Esophagus squamous epithelium (tissue), 5 donors: ENCODE measurements at regions not wholly inside any gene's neighbourhood (a gene's known extent, or its start where the extent isn't known, plus 50 kb on each side); places are given as distances from the start of the nearest gene placed in this dataset.
"Not testable (repeated sequence)": the region's sequence is repeated elsewhere in the genome, so short reads cannot be mapped to it uniquely, and the experiment has no call there.

Experiments
- DNase-seq: peaks from one replicate; lab custom pipeline; 2025; lab: John Stamatoyannopoulos, UW
- H3K27ac ChIP-seq, 4 donors: fragments of 200-600 bp; sonication (generic); one replicate each; pipeline ENCODE4 v1.5.1; 2016 to 2019; ENCODE audit warnings: mild to moderate bottlenecking in 1 of 4
- H3K27me3 ChIP-seq, 4 donors: fragments of 200-600 bp; sonication (generic); 1 replicate in 3 of 4; 2 replicates in 1 of 4; pipeline versions ENCODE4 v1.5.1 to v1.6.0; 2017 to 2021; ENCODE audit warnings: antibody characterized with exemption in 1 of 4
- H3K36me3 ChIP-seq, 3 donors: fragments of 200-600 bp; sonication (generic); one replicate each; pipeline ENCODE4 v1.5.1; 2016 to 2019
- H3K4me1 ChIP-seq, 3 donors: fragments of 200-600 bp; sonication (generic); one replicate each; pipeline ENCODE4 v1.5.1; 2017 to 2019
- H3K4me3 ChIP-seq, 4 donors: fragments of 200-600 bp; sonication (generic); 1 replicate in 3 of 4; 2 replicates in 1 of 4; pipeline ENCODE4 v1.5.1; 2016 to 2019; ENCODE audit warnings: mild to moderate bottlenecking in 2 of 4, moderate library complexity in 1 of 4
- H3K9me3 ChIP-seq, 3 donors: fragments of 200-600 bp; sonication (generic); one replicate each; pipeline ENCODE4 v1.5.1; 2016 to 2019
- POLR2A ChIP-seq, 4 donors: fragments of 450-650 bp; IDR thresholded peaks; one replicate each; pipeline ENCODE4 v1.6.1; 2017; ENCODE audit warnings: antibody characterized with exemption in 4 of 4, mild to moderate bottlenecking in 4 of 4, moderate library complexity in 3 of 4
- WGBS, 2 donors: methylation state at CpG; one replicate each; pipeline ENCODE4 v1.1.5; 2018; 5-methylcytosine and 5-hydroxymethylcytosine counted together
- intact Hi-C: fragments of 100-400 bp; cut with DNase I; formaldehyde crosslinking; loops from one replicate; pipeline ENCODE4 v1.15.0; 2022
- TF ChIP-seq, protein P1 (sequence below), 6 experiments: fragments of 450-650 bp in 4 of 6; fragments of 200-600 bp in 2 of 6; sonication (generic) in 2 of 6; IDR thresholded peaks; one replicate each; pipeline ENCODE4 v1.5.1; 2016 to 2019; ENCODE audit warnings: antibody characterized with exemption in 6 of 6, mild to moderate bottlenecking in 4 of 6, moderate library complexity in 4 of 6
- donor health status: DM: yes; HTN: yes; CAD: no.

GRCh38 chr1:30160999-30161689 lies 562.2 kb downstream of the MATN1 start:
- Histone ChIP-seq H3K36me3 (no peaks in the 10 kb centered on the region), H3K27me3 (peaks cover 0 to 54% (median 0%) of the 10 kb centered on the region in 4 donors), H3K9me3 (no peaks in the 10 kb centered on the region), H3K4me3 (no peak overlapping the region), H3K4me1 (no peaks in the 10 kb centered on the region), H3K27ac (no peak overlapping the region)
- no peak for TF ChIP-seq POLR2A (IDR thresholded peaks at IDR 0.05)
- TF ChIP-seq, protein P1, sequence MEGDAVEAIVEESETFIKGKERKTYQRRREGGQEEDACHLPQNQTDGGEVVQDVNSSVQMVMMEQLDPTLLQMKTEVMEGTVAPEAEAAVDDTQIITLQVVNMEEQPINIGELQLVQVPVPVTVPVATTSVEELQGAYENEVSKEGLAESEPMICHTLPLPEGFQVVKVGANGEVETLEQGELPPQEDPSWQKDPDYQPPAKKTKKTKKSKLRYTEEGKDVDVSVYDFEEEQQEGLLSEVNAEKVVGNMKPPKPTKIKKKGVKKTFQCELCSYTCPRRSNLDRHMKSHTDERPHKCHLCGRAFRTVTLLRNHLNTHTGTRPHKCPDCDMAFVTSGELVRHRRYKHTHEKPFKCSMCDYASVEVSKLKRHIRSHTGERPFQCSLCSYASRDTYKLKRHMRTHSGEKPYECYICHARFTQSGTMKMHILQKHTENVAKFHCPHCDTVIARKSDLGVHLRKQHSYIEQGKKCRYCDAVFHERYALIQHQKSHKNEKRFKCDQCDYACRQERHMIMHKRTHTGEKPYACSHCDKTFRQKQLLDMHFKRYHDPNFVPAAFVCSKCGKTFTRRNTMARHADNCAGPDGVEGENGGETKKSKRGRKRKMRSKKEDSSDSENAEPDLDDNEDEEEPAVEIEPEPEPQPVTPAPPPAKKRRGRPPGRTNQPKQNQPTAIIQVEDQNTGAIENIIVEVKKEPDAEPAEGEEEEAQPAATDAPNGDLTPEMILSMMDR (IDR thresholded peaks at IDR 0.05) = no peak
- 78 to 82% methylated on average over 12 of the region's 12 CpGs for WGBS, 2 donors
- no peak for DNase-seq
- intact Hi-C loops = no loop called here

DNA sequence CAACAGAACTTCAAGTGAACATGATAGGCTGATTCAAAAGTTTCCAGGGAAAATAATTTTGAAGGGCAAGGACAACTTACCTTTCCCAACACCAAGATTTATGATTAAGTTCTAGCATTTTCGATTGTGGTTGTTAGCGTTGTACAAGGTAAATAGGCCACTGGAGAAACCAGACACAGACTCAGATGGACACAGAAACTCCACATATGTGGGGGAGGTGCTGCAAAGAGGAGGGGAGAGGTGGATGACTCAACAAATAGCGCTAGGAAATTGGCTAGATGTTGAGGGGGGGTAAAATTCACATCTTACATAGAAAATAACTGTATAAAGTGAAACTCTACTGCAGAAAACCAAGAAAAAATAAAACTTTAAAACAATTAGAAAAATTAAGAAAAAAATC lies 564.4 kb downstream of the MATN1 start:
- TF ChIP-seq POLR2A (IDR thresholded peaks at IDR 0.05) = no peak
- TF ChIP-seq, protein P1 (IDR thresholded peaks at IDR 0.05) = no peak
- DNase-seq = no peak
- intact Hi-C loops = no loop called here

GRCh38 chr1:30155698-30156097 lies 567.7 kb downstream of the MATN1 start:
- H3K36me3 ChIP-seq, DNase-seq, intact Hi-C loops, H3K27ac ChIP-seq, H3K4me3 ChIP-seq, H3K9me3 ChIP-seq, H3K4me1 ChIP-seq: not testable (repeated sequence)
- WGBS, 2 donors = 58 to 97% methylated on average over 2 of the region's 2 CpGs
- H3K27me3 ChIP-seq = peaks cover 0 to 32% (median 0%) of the 10 kb centered on the region in 4 donors

More for the DNA sequence above, 564.4 kb downstream of the MATN1 start:
- Histone ChIP-seq H3K27me3 (peaks cover 0 to 46% (median 0%) of the 10 kb centered on the region in 4 donors), H3K9me3 (no peaks in the 10 kb centered on the region), H3K27ac (no peak overlapping the region), H3K4me3 (no peak overlapping the region), H3K4me1 (no peaks in the 10 kb centered on the region), H3K36me3 (no peaks in the 10 kb centered on the region)
- 46 to 55% methylated on average over 3 of the region's 3 CpGs for WGBS, 2 donors

DNA sequence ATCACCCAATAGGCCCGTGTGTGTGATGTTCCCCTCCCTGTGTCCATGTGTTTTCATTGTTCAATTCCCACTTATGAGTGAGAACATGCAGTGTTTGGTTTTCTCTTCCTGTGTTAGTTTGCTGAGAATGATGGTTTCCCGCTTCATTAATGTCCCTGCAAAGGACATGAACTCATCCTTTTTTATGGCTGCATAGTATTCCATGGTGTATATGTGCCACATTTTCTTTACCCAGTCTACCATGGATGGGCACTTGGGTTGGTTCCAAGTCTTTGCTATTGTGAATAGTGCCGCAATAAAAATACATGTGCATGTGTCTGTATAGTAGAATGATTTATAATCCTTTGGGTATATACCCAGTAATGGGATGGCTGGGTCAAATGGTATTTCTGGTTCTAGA lies 568.1 kb downstream of the MATN1 start:
- H3K9me3 ChIP-seq, intact Hi-C loops, H3K27ac ChIP-seq, H3K4me3 ChIP-seq, H3K36me3 ChIP-seq, DNase-seq, H3K4me1 ChIP-seq: not testable (repeated sequence)
- H3K27me3 ChIP-seq = peaks cover 0 to 31% (median 0%) of the 10 kb centered on the region in 4 donors
- WGBS, 2 donors = 77 to 78% methylated on average over 3 of the region's 3 CpGs

GRCh38 chr1:30153743-30154449 lies 569.5 kb downstream of the MATN1 start:
- Histone ChIP-seq H3K9me3 (no peaks in the 10 kb centered on the region), H3K4me1 (no peaks in the 10 kb centered on the region), H3K27me3 (peaks cover 0 to 20% (median 0%) of the 10 kb centered on the region in 4 donors), H3K36me3 (no peaks in the 10 kb centered on the region), H3K27ac (no peak overlapping the region), H3K4me3 (no peak overlapping the region)
- intact Hi-C loops = no loop called here
- TF ChIP-seq, protein P1 (IDR thresholded peaks at IDR 0.05) = no peak
- no peak for TF ChIP-seq POLR2A (IDR thresholded peaks at IDR 0.05)
- WGBS, 2 donors = 45% methylated on average over 4 of the region's 4 CpGs
- DNase-seq = no peak

DNA sequence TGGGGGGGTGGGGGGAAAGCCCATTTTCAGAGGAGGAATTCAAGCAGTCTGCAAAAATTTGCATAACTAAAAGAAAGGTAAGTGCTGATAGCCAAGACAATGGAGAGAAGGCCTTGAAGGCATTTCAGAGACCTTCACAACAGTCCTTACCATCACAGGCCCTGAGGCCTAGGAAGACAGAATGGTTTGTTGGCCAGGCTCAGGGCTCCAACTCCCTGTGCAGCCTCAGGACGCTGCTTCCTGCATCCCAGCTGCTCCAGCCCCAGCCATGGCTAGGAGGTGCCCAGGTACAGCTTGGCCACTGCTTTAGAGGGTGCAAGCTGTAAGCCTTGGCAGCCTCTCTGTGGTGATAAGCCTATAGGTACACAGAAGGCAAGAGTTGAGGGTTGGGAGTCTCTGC lies 571.6 kb downstream of the MATN1 start:
- Histone ChIP-seq H3K4me1 (no peaks in the 10 kb centered on the region), H3K4me3 (no peak overlapping the region), H3K27me3 (peaks cover 0 to 2% (median 0%) of the 10 kb centered on the region in 4 donors), H3K27ac (no peak overlapping the region), H3K36me3 (no peaks in the 10 kb centered on the region), H3K9me3 (no peaks in the 10 kb centered on the region)
- intact Hi-C loops = no loop called here
- DNase-seq = no peak
- no CpG with 5 or more reads among the region's 1 CpG for WGBS, 2 donors
- TF ChIP-seq, protein P1 (IDR thresholded peaks at IDR 0.05) = no peak
- TF ChIP-seq POLR2A (IDR thresholded peaks at IDR 0.05) = no peak
